Activated B cell treated with CpG ODN at 0.5 μM for 24 hours (primary cell): ENCODE measurements at regions not wholly inside any gene's neighbourhood (a gene's known extent, or its start where the extent isn't known, plus 50 kb on each side); places are given as distances from the start of the nearest gene placed in this dataset.

Experiments
- ATAC-seq: fragments of 200-7000 bp; cut with Tn5 transposase; one replicate; pipeline ENCODE4 v1.10.0; 2021; ENCODE audit warnings: low read depth, mild to moderate bottlenecking, moderate library complexity
- CTCF ChIA-PET: fragments of 350-600 bp; sonication (Branson Sonifier 250); formaldehyde crosslinking; loops from one replicate; lab custom pipeline; 2021; ENCODE audit warnings: antibody characterized with exemption; lab: Charles Lee
- POLR2A ChIA-PET: fragments of 350-600 bp; sonication (Branson Sonifier 250); formaldehyde crosslinking; loops from one replicate; lab custom pipeline; 2021; ENCODE audit warnings: antibody characterized with exemption; lab: Charles Lee
- DNase-seq: peaks from one replicate; pipeline ENCODE4 v3.0.0; 2022
- H3K27ac Mint-ChIP-seq: one replicate; pipeline ENCODE4 v1.8.0; 2020; ENCODE audit warnings: mixed read lengths
- H3K27me3 Mint-ChIP-seq: one replicate; pipeline ENCODE4 v1.8.0; 2021; ENCODE audit warnings: mixed read lengths
- H3K36me3 Mint-ChIP-seq: one replicate; pipeline ENCODE4 v1.8.0; 2021; ENCODE audit warnings: low read depth, mixed read lengths
- H3K4me1 Mint-ChIP-seq: one replicate; pipeline ENCODE4 v1.8.0; 2021; ENCODE audit warnings: mixed read lengths
- H3K4me3 Mint-ChIP-seq: one replicate; pipeline ENCODE4 v1.8.0; 2020; ENCODE audit warnings: mild to moderate bottlenecking, mixed read lengths
- H3K9me3 Mint-ChIP-seq: one replicate; pipeline ENCODE4 v1.8.0; 2020; ENCODE audit warnings: mixed read lengths
- CTCF ChIP-seq: fragments of 200-600 bp; IDR thresholded peaks from one replicate; pipeline ENCODE4 v1.8.0; 2022; ENCODE audit warnings: antibody characterized with exemption, mild to moderate bottlenecking
- intact Hi-C: fragments of 100-400 bp; cut with micrococcal nuclease; formaldehyde crosslinking; loops from one replicate; pipeline ENCODE4 v1.15.1; 2024

- TF ChIP-seq CTCF = no peak
- ATAC-seq (no peak), DNase-seq (no peak)
- Mint-ChIP-seq H3K27me3 (no peaks in the 10 kb centered on the region), H3K4me3 (no peak overlapping the region), H3K27ac (no peak overlapping the region), H3K36me3 (no peaks in the 10 kb centered on the region), H3K4me1 (no peaks in the 10 kb centered on the region), H3K9me3 (peaks cover 10% of the 10 kb centered on the region)
- POLR2A ChIA-PET = no interaction called here
- intact Hi-C loops = no loop called here
- CTCF ChIA-PET = no interaction called here
Measured at GRCh38 chr4:62324215-62324614, 1124.1 kb downstream of the ADGRL3 start.

GRCh38 chr4:62320612-62321011 lies 1120.5 kb downstream of the ADGRL3 start:
- no peak for DNase-seq
- no peak for TF ChIP-seq CTCF
- H3K27me3 Mint-ChIP-seq = no peaks in the 10 kb centered on the region
- no peaks in the 10 kb centered on the region for H3K36me3 Mint-ChIP-seq
- H3K4me1 Mint-ChIP-seq = no peaks in the 10 kb centered on the region
- H3K9me3 Mint-ChIP-seq = peaks cover 10% of the 10 kb centered on the region
- H3K4me3 Mint-ChIP-seq = no peak overlapping the region
- H3K27ac Mint-ChIP-seq = no peak overlapping the region
- no peak for ATAC-seq
- intact Hi-C loops = no loop called here
- CTCF ChIA-PET = no interaction called here
- POLR2A ChIA-PET = no interaction called here

GRCh38 chr4:62302710-62303109 lies 1102.6 kb downstream of the ADGRL3 start:
- Mint-ChIP-seq H3K27me3 (no peaks in the 10 kb centered on the region), H3K9me3 (peaks cover 17% of the 10 kb centered on the region), H3K27ac (no peak overlapping the region), H3K4me3 (no peak overlapping the region), H3K36me3 (no peaks in the 10 kb centered on the region), H3K4me1 (no peaks in the 10 kb centered on the region)
- ChIA-PET CTCF (no interaction called here), POLR2A (no interaction called here)
- intact Hi-C loops = no loop called here
- DNase-seq = no peak
- no peak for ATAC-seq
- no peak for TF ChIP-seq CTCF

GRCh38 chr4:62301500-62301899 lies 1101.4 kb downstream of the ADGRL3 start:
- CTCF ChIA-PET = no interaction called here
- Mint-ChIP-seq H3K36me3 (no peaks in the 10 kb centered on the region), H3K4me3 (no peak overlapping the region), H3K27ac (no peak overlapping the region), H3K27me3 (no peaks in the 10 kb centered on the region), H3K9me3 (peaks cover 14% of the 10 kb centered on the region), H3K4me1 (no peaks in the 10 kb centered on the region)
- intact Hi-C loops = no loop called here
- POLR2A ChIA-PET = no interaction called here
- no peak for DNase-seq
- ATAC-seq = no peak
- TF ChIP-seq CTCF = no peak

- H3K4me3 Mint-ChIP-seq = no peak overlapping the region
- CTCF ChIA-PET = no interaction called here
- POLR2A ChIA-PET = no interaction called here
- H3K27ac Mint-ChIP-seq = no peak overlapping the region
- H3K4me1 Mint-ChIP-seq = no peaks in the 10 kb centered on the region
- ATAC-seq (no peak), DNase-seq (no peak)
- peaks cover 5% of the 10 kb centered on the region for H3K9me3 Mint-ChIP-seq
- TF ChIP-seq CTCF = no peak
- no peaks in the 10 kb centered on the region for H3K36me3 Mint-ChIP-seq
- intact Hi-C loops = no loop called here
- no peaks in the 10 kb centered on the region for H3K27me3 Mint-ChIP-seq
Measured at GRCh38 chr4:62293551-62293950, 1093.4 kb downstream of the ADGRL3 start.
